ENCODE measurements at regions not wholly inside any gene's neighbourhood (a gene's known extent, or its start where the extent isn't known, plus 50 kb on each side); places are given as distances from the start of the nearest gene placed in this dataset.
"Not testable (repeated sequence)": the region's sequence is repeated elsewhere in the genome, so short reads cannot be mapped to it uniquely, and the experiment has no call there.

DNA sequence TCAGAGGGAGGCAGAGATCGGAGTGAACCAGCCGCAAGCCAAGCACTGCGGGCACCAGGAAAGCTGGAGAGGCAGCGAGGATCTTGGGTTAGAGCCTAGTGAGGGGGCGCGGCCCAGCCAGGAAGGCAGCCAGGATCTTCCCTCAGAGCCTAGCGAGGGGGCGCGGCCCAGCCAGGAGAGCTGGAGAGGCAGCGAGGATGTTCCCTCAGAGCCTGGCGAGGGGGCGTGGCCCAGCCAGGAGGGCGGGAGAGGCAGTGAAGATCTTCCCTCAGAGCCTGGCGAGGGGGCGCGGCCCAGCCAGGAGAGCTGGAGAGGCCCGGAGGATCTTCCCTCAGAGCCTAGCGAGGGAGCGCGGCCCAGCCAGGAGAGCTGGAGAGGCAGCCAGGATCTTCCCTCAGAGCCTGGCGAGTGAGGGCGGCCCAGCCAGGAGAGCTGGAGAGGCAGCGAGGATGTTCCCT is 62.7 kb upstream of the TMEM18 start:
- Histone ChIP-seq H3K4me3 (peak overlapping the region; percentile 47 to 68 (median 54)), H3K4me1 (peaks cover 5 to 14% of the 10 kb centered on the region in 2 donors), H3K27me3 (peaks cover 0 to 15% (median 6%) of the 10 kb centered on the region in 3 donors)
- intact Hi-C loops (cut with DNase I; ENCODE audit: low total_unique reads); H3K27ac ChIP-seq; ATAC-seq; in situ Hi-C loops (cut with MboI; ENCODE audit: low sequenced_read_pairs in 4 of 4); H3K9me3 ChIP-seq; DNase-seq; H3K36me3 ChIP-seq: not testable (repeated sequence)

- intact Hi-C loops (cut with DNase I; ENCODE audit: low total_unique reads) (no loop called here), in situ Hi-C loops (cut with MboI; ENCODE audit: low sequenced_read_pairs in 4 of 4) (no loop called here)
- no peak for TF ChIP-seq POLR2A (IDR thresholded peaks at IDR 0.05)
- TF ChIP-seq, protein P1, sequence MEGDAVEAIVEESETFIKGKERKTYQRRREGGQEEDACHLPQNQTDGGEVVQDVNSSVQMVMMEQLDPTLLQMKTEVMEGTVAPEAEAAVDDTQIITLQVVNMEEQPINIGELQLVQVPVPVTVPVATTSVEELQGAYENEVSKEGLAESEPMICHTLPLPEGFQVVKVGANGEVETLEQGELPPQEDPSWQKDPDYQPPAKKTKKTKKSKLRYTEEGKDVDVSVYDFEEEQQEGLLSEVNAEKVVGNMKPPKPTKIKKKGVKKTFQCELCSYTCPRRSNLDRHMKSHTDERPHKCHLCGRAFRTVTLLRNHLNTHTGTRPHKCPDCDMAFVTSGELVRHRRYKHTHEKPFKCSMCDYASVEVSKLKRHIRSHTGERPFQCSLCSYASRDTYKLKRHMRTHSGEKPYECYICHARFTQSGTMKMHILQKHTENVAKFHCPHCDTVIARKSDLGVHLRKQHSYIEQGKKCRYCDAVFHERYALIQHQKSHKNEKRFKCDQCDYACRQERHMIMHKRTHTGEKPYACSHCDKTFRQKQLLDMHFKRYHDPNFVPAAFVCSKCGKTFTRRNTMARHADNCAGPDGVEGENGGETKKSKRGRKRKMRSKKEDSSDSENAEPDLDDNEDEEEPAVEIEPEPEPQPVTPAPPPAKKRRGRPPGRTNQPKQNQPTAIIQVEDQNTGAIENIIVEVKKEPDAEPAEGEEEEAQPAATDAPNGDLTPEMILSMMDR (IDR thresholded peaks at IDR 0.05 in 4 of 5, conservative IDR thresholded peaks at IDR 0.05 in 1 of 5): no peak
- DNase-seq: no peak
- Histone ChIP-seq H3K4me1 (peaks cover 5 to 14% of the 10 kb centered on the region in 2 donors), H3K4me3 (no peak overlapping the region), H3K27ac (no peak overlapping the region), H3K36me3 (no peaks in the 10 kb centered on the region), H3K27me3 (peaks cover 0 to 15% (median 6%) of the 10 kb centered on the region in 3 donors), H3K9me3 (no peaks in the 10 kb centered on the region)
- ATAC-seq: no peak
Observed at GRCh38 chr2:736939-737338, 59.7 kb upstream of the TMEM18 start.

DNA sequence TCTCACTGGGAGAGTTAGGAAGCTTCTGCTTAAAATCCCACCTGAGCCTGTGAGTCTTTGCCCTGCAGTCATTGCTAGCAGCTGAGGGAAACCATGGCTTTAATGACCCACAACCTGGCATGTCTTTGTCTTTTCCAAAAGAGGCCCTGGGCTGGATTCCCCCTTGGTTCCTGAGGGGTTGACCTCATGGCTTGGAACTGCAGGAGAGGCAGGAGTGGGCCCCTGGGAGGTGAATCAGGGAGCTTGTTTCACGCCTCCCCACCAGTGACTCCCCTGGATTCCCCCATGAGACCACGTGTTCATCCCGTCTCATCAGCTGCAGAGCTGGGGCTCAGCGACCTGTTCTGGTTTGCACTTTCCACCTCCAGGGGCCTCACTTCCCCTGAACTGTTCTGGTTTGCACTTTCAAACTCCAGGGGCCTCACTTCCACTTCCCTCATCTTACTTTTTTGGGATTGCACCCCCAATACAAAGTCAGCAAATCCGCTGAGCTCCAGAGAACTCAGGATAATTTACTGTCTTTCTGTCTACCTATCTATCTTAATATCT is 58.5 kb upstream of the TMEM18 start:
- Histone ChIP-seq H3K27ac (no peak overlapping the region), H3K4me1 (peaks cover 2 to 13% of the 10 kb centered on the region in 2 donors), H3K36me3 (no peaks in the 10 kb centered on the region), H3K27me3 (peaks cover 0 to 19% (median 6%) of the 10 kb centered on the region in 3 donors), H3K9me3 (no peaks in the 10 kb centered on the region), H3K4me3 (no peak overlapping the region)
- in situ Hi-C loops (cut with MboI; ENCODE audit: low sequenced_read_pairs in 4 of 4): no loop called here
- ATAC-seq: no peak
- no peak for TF ChIP-seq POLR2A (IDR thresholded peaks at IDR 0.05)
- TF ChIP-seq, protein P1 (IDR thresholded peaks at IDR 0.05 in 4 of 5, conservative IDR thresholded peaks at IDR 0.05 in 1 of 5): no peak
- intact Hi-C loops (cut with DNase I; ENCODE audit: low total_unique reads): no loop called here
- no peak for DNase-seq

GRCh38 chr2:734496-734895 is 57.3 kb upstream of the TMEM18 start:
- intact Hi-C loops (cut with DNase I; ENCODE audit: low total_unique reads): no loop called here
- peaks cover 0 to under 1% of the 10 kb centered on the region in 2 donors for H3K4me1 ChIP-seq
- peaks cover 0 to 17% (median 6%) of the 10 kb centered on the region in 3 donors for H3K27me3 ChIP-seq
- H3K27ac ChIP-seq: no peak overlapping the region
- ATAC-seq: no peak
- DNase-seq: no peak
- in situ Hi-C loops (cut with MboI; ENCODE audit: low sequenced_read_pairs in 4 of 4): no loop called here
- no peaks in the 10 kb centered on the region for H3K9me3 ChIP-seq
- TF ChIP-seq, protein P1 (IDR thresholded peaks at IDR 0.05 in 4 of 5, conservative IDR thresholded peaks at IDR 0.05 in 1 of 5): no peak
- no peak for TF ChIP-seq POLR2A (IDR thresholded peaks at IDR 0.05)
- H3K36me3 ChIP-seq: no peaks in the 10 kb centered on the region
- H3K4me3 ChIP-seq: no peak overlapping the region

GRCh38 chr2:733495-733894 is 56.3 kb upstream of the TMEM18 start:
- ATAC-seq: no peak
- no peaks in the 10 kb centered on the region for H3K36me3 ChIP-seq
- DNase-seq: no peak
- intact Hi-C loops (cut with DNase I; ENCODE audit: low total_unique reads) (no loop called here), in situ Hi-C loops (cut with MboI; ENCODE audit: low sequenced_read_pairs in 4 of 4) (no loop called here)
- peaks cover 0 to 9% (median 3%) of the 10 kb centered on the region in 3 donors for H3K27me3 ChIP-seq
- H3K9me3 ChIP-seq: no peaks in the 10 kb centered on the region
- no peaks in the 10 kb centered on the region for H3K4me1 ChIP-seq
- H3K27ac ChIP-seq: no peak overlapping the region
- no peak for TF ChIP-seq POLR2A (IDR thresholded peaks at IDR 0.05)
- TF ChIP-seq, protein P1 (IDR thresholded peaks at IDR 0.05 in 4 of 5, conservative IDR thresholded peaks at IDR 0.05 in 1 of 5): no peak
- H3K4me3 ChIP-seq: no peak overlapping the region

Measured in gastrocnemius medialis (tissue), 4 donors.